Astrocyte (in vitro differentiated cells and primary cell): ENCODE measurements at regions not wholly inside any gene's neighbourhood (a gene's known extent, or its start where the extent isn't known, plus 50 kb on each side); places are given as distances from the start of the nearest gene placed in this dataset.

ENCODE experiments used
- DNase-seq: peaks from one replicate; pipeline ENCODE4 v3.0.0-alpha.2; 2010; ENCODE audit warnings: low read depth
- FAIRE-seq: peaks from 2 replicates; lab custom pipeline; 2011; peaks lifted over from hg19 to GRCh38; lab: Jason Lieb, UNC
- H2AFZ ChIP-seq: 2 replicates; pipeline ENCODE4 v1.6.0; 2012; ENCODE audit warnings: low read depth, low read length, inconsistent platforms
- H3K27ac ChIP-seq: 2 replicates; pipeline ENCODE4 v1.5.1; 2011; ENCODE audit warnings: low read depth, low read length, inconsistent platforms
- H3K27me3 ChIP-seq: 2 replicates; pipeline ENCODE4 v1.6.0; 2011; ENCODE audit warnings: low read length, inconsistent platforms; ENCODE audit not compliant: insufficient read depth
- H3K36me3 ChIP-seq: 2 replicates; pipeline ENCODE4 v1.5.1; 2011; ENCODE audit warnings: low read length, inconsistent platforms; ENCODE audit not compliant: insufficient read depth
- H3K4me1 ChIP-seq: 2 replicates; pipeline ENCODE4 v1.5.1; 2011; ENCODE audit warnings: low read length, inconsistent platforms; ENCODE audit not compliant: insufficient read depth
- H3K4me2 ChIP-seq: 2 replicates; pipeline ENCODE4 v1.6.0; 2012; ENCODE audit warnings: low read length, inconsistent platforms
- H3K4me3 ChIP-seq: 2 replicates; pipeline ENCODE4 v1.5.1; 2011; ENCODE audit warnings: low read depth, mild to moderate bottlenecking, low read length, inconsistent platforms; ENCODE audit not compliant: insufficient read depth
- H3K79me2 ChIP-seq: 2 replicates; pipeline ENCODE4 v1.6.0; 2012; ENCODE audit warnings: mild to moderate bottlenecking, low read length, inconsistent platforms; ENCODE audit not compliant: insufficient read depth
- H3K9ac ChIP-seq: 2 replicates; pipeline ENCODE4 v1.6.0; 2012; ENCODE audit warnings: mild to moderate bottlenecking, low read length, inconsistent platforms
- H3K9me3 ChIP-seq: 2 replicates; pipeline ENCODE4 v1.5.1; 2012; ENCODE audit warnings: low read depth, mild to moderate bottlenecking, low read length, inconsistent platforms; ENCODE audit not compliant: insufficient read depth
- H4K20me1 ChIP-seq: 2 replicates; pipeline ENCODE4 v1.6.0; 2012; ENCODE audit warnings: low read length, inconsistent platforms; ENCODE audit not compliant: insufficient read depth
- H3K27ac Mint-ChIP-seq: one replicate; pipeline ENCODE4 v1.8.0; 2021; ENCODE audit warnings: mild to moderate bottlenecking, mixed read lengths; ENCODE audit not compliant: unreplicated experiment
- H3K27me3 Mint-ChIP-seq: one replicate; pipeline ENCODE4 v1.8.0; 2021; ENCODE audit warnings: low read depth, mixed read lengths; ENCODE audit not compliant: unreplicated experiment
- H3K36me3 Mint-ChIP-seq: one replicate; pipeline ENCODE4 v1.8.0; 2021; ENCODE audit warnings: low read depth, mixed read lengths; ENCODE audit not compliant: unreplicated experiment
- H3K4me1 Mint-ChIP-seq: one replicate; pipeline ENCODE4 v1.8.0; 2021; ENCODE audit warnings: low read depth, mixed read lengths; ENCODE audit not compliant: unreplicated experiment
- H3K4me3 Mint-ChIP-seq: one replicate; pipeline ENCODE4 v1.8.0; 2021; ENCODE audit warnings: mild to moderate bottlenecking, moderate library complexity, mixed read lengths; ENCODE audit not compliant: unreplicated experiment
- H3K9me3 Mint-ChIP-seq: one replicate; pipeline ENCODE4 v1.8.0; 2021; ENCODE audit warnings: mild to moderate bottlenecking, mixed read lengths; ENCODE audit not compliant: unreplicated experiment
- EZH2 ChIP-seq: IDR thresholded peaks from 2 replicates; pipeline ENCODE4 v1.6.1; 2012; ENCODE audit warnings: mild to moderate bottlenecking, low read length, inconsistent platforms; ENCODE audit not compliant: insufficient read depth
- TF ChIP-seq, protein P1 (sequence below): IDR thresholded peaks from 2 replicates; pipeline ENCODE4 v1.5.1; 2011; ENCODE audit warnings: low read depth, mild to moderate bottlenecking, inconsistent platforms, low read length, moderate library complexity; ENCODE audit not compliant: insufficient read depth

DNA sequence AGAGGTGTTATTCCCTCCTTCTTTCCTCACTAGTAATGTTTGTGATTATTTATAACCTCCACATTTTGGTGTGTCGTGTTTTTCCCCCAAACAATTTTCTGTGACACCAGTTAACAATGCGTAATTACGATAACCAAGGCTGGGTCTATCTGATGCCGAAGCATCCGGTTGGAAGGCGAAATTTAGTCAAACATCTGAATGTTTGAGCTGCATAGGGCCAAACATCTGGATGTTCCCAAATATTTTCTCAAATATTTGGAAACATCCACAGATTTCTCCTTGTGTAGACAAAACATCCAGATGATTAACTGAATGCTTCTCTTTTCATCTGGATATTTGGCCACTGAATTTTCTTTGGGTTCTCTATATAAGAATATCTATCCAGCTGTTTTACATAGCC, 371.7 kb downstream of the NFIB start:
- H3K4me1 ChIP-seq, result peaks cover 20% of the 10 kb centered on the region
- no peaks in the 10 kb centered on the region for H3K36me3 Mint-ChIP-seq
- no peak overlapping the region for H2AFZ ChIP-seq
- no peaks in the 10 kb centered on the region for H4K20me1 ChIP-seq
- H3K4me1 Mint-ChIP-seq, result peaks cover 22% of the 10 kb centered on the region
- no peaks in the 10 kb centered on the region for H3K27me3 ChIP-seq
- H3K27ac ChIP-seq, result peak overlapping the region; percentile 54
- peak overlapping the region; percentile 40 for H3K4me2 ChIP-seq
- H3K79me2 ChIP-seq, result no peaks in the 10 kb centered on the region
- no peak for TF ChIP-seq EZH2
- TF ChIP-seq, protein P1, sequence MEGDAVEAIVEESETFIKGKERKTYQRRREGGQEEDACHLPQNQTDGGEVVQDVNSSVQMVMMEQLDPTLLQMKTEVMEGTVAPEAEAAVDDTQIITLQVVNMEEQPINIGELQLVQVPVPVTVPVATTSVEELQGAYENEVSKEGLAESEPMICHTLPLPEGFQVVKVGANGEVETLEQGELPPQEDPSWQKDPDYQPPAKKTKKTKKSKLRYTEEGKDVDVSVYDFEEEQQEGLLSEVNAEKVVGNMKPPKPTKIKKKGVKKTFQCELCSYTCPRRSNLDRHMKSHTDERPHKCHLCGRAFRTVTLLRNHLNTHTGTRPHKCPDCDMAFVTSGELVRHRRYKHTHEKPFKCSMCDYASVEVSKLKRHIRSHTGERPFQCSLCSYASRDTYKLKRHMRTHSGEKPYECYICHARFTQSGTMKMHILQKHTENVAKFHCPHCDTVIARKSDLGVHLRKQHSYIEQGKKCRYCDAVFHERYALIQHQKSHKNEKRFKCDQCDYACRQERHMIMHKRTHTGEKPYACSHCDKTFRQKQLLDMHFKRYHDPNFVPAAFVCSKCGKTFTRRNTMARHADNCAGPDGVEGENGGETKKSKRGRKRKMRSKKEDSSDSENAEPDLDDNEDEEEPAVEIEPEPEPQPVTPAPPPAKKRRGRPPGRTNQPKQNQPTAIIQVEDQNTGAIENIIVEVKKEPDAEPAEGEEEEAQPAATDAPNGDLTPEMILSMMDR, result no peak
- no peaks in the 10 kb centered on the region for H3K36me3 ChIP-seq
- no peaks in the 10 kb centered on the region for H3K9me3 ChIP-seq
- DNase-seq, result no peak
- H3K4me3 Mint-ChIP-seq, result no peak overlapping the region
- no peaks in the 10 kb centered on the region for H3K9me3 Mint-ChIP-seq
- H3K4me3 ChIP-seq, result no peak overlapping the region
- no peaks in the 10 kb centered on the region for H3K27me3 Mint-ChIP-seq
- FAIRE-seq, result no peak
- H3K9ac ChIP-seq, result no peak overlapping the region
- H3K27ac Mint-ChIP-seq, result peak overlapping the region; percentile 91

DNA sequence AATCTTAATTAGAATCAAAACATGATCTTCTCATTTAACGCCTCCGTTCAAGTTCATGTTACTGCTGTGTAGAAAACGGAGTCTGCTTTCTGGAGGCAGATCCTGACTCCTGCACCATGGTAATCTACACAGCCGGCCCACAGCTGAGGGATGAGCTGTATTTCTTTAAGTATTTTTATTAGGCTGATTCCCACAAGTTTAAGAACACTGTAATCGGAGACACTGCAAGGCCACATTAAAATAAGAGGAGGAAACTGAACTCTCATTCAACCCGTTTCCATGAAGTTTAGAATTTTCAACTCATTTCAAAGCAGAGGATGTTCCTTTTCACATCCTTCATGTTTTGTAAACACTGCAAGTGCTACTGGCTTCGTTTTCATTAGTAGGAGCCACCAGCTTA, 372.2 kb downstream of the NFIB start:
- H3K4me1 Mint-ChIP-seq, result peaks cover 22% of the 10 kb centered on the region
- H4K20me1 ChIP-seq, result no peaks in the 10 kb centered on the region
- H3K9ac ChIP-seq, result no peak overlapping the region
- H3K27me3 ChIP-seq, result no peaks in the 10 kb centered on the region
- H3K79me2 ChIP-seq, result no peaks in the 10 kb centered on the region
- no peak overlapping the region for H3K4me3 ChIP-seq
- H3K4me1 ChIP-seq, result peaks cover 20% of the 10 kb centered on the region
- no peak overlapping the region for H3K4me2 ChIP-seq
- H3K36me3 ChIP-seq, result no peaks in the 10 kb centered on the region
- TF ChIP-seq, protein P1, result no peak
- TF ChIP-seq EZH2, result no peak
- peak overlapping the region; percentile 47 for H3K27ac Mint-ChIP-seq
- no peaks in the 10 kb centered on the region for H3K27me3 Mint-ChIP-seq
- no peak for DNase-seq
- no peaks in the 10 kb centered on the region for H3K9me3 Mint-ChIP-seq
- H3K27ac ChIP-seq, result no peak overlapping the region
- no peaks in the 10 kb centered on the region for H3K9me3 ChIP-seq
- FAIRE-seq, result no peak
- no peak overlapping the region for H2AFZ ChIP-seq
- no peak overlapping the region for H3K4me3 Mint-ChIP-seq
- no peaks in the 10 kb centered on the region for H3K36me3 Mint-ChIP-seq

DNA sequence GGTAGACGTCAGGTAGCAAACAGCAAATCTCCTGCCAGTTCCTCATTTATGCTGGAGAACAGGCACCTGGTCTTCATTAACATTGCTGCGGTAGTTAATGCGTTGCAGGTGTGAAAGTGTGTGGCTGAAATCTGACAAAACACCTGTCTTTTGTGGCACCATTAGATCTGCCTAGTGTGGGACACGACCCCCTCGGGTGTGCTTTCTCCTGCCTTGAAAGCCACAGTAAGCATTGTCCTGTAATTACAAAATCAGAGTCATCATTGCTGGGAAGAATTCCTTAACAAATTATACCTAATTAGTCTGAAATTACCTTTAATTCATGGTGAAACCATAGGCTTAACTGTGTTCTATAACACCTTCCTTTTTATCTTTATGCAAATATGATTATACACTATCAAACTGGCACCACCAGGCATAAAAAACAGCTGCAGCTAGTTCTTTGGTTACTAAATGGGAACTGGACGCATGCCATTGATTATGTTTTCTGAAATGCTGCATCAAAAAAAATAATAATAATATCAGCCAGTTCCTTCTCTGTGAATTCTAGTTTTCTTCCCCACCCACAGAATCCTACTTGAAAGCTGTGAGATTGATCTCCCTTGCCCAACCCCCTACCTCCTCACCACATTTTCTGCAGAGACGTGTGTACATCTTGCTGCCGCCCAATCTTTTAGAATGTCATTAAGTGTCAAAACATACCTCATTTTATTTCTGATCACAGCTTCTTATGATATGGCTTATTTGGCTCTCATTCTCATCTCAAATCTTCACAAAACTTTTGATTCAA, 374.0 kb downstream of the NFIB start:
- DNase-seq (no peak), FAIRE-seq (no peak)
- no peaks in the 10 kb centered on the region for H3K27me3 Mint-ChIP-seq
- peaks cover 22% of the 10 kb centered on the region for H3K4me1 Mint-ChIP-seq
- Histone ChIP-seq H2AFZ (no peak overlapping the region), H3K4me2 (peak overlapping the region; percentile 10), H3K9me3 (no peaks in the 10 kb centered on the region), H3K4me1 (peaks cover 20% of the 10 kb centered on the region), H4K20me1 (no peaks in the 10 kb centered on the region), H3K4me3 (no peak overlapping the region), H3K27ac (no peak overlapping the region), H3K27me3 (no peaks in the 10 kb centered on the region), H3K79me2 (no peaks in the 10 kb centered on the region), H3K9ac (no peak overlapping the region), H3K36me3 (no peaks in the 10 kb centered on the region)
- no peaks in the 10 kb centered on the region for H3K9me3 Mint-ChIP-seq
- no peak for TF ChIP-seq EZH2
- TF ChIP-seq, protein P1, result no peak
- no peak overlapping the region for H3K27ac Mint-ChIP-seq
- no peaks in the 10 kb centered on the region for H3K36me3 Mint-ChIP-seq
- no peak overlapping the region for H3K4me3 Mint-ChIP-seq
